Hindlimb muscle (tissue), 1 donor: ENCODE measurements at regions not wholly inside any gene's neighbourhood (a gene's known extent, or its start where the extent isn't known, plus 50 kb on each side); places are given as distances from the start of the nearest gene placed in this dataset.
"Not testable (repeated sequence)": the region's sequence is repeated elsewhere in the genome, so short reads cannot be mapped to it uniquely, and the experiment has no call there.

Experiments used
- DNase-seq: peaks from one replicate; pipeline ENCODE4 v3.0.0-alpha.2; 2013

DNA sequence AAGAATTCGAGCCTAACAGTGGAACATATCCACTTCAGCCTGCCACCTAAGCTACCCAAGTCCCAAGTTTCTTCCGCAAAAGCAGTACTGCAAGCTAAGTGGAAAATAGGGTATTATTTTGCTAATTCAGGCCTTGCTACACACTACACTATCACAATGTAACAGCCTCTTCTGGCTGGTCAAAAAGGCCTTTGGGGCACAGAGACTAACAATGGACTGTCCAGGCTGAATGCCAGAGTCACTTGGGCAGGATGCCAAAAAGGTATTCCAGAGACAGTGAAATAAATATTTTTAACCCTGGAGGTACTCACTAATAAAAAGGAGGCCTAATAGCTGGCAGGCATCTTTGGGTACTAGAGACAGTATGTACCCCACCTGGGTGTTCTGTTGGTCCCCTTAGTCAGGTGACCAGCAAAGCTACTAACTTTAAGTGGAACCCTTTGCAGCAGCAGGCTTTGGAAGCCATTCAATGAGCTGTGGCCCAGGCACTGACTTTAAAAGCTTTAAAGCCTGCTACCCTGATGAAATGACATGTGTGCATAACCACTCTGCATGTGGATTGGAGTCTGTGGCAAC is 692.1 kb downstream of the HTR1B start:
- DNase-seq: peak; percentile 2

- DNase-seq: no peak
Measured at GRCh38 chr6:76770281-76770680, 693.0 kb downstream of the HTR1B start.

GRCh38 chr6:76768556-76768955 is 694.7 kb downstream of the HTR1B start:
- peak; percentile 3 for DNase-seq

- no peak for DNase-seq
Measured at GRCh38 chr6:76764057-76764456, 691.6 kb upstream of the IMPG1 start.

- DNase-seq: no peak
Measured at GRCh38 chr6:76752841-76753240, 680.4 kb upstream of the IMPG1 start.

- DNase-seq: not testable (repeated sequence)
Measured at GRCh38 chr6:76745388-76745787, 672.9 kb upstream of the IMPG1 start.

DNA sequence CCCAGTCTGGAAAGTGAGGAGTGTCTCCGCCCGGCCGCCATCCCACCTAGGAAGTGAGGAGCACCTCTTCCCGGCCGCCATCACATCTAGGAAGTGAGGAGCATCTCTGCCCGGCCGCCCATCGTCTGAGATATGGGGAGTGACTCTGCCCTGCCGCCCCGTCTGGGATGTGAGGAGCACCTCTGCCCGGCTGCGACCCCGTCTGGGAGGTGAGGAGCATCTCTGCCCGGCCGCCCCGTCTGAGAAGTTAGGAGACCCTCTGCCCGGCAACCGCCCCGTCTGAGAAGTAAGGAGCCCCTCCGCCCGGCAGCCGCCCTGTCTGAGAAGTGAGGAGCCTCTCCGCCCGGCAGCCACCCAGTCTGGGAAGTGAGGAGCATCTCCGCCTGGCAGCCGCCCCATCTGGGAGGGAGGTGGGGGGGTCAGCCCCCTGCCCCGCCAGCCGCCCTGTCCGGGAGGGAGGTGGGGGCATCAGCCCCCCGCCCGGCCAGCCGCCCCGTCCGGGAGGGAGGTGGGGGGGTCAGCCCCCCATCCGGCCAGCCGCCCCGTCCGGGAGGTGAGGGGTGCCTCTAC is 671.8 kb upstream of the IMPG1 start:
- not testable (repeated sequence) for DNase-seq

GRCh38 chr6:76742919-76743318 is 670.5 kb upstream of the IMPG1 start:
- no peak for DNase-seq

- DNase-seq: no peak
Measured at GRCh38 chr6:76719449-76719848, 647.0 kb upstream of the IMPG1 start.

DNA sequence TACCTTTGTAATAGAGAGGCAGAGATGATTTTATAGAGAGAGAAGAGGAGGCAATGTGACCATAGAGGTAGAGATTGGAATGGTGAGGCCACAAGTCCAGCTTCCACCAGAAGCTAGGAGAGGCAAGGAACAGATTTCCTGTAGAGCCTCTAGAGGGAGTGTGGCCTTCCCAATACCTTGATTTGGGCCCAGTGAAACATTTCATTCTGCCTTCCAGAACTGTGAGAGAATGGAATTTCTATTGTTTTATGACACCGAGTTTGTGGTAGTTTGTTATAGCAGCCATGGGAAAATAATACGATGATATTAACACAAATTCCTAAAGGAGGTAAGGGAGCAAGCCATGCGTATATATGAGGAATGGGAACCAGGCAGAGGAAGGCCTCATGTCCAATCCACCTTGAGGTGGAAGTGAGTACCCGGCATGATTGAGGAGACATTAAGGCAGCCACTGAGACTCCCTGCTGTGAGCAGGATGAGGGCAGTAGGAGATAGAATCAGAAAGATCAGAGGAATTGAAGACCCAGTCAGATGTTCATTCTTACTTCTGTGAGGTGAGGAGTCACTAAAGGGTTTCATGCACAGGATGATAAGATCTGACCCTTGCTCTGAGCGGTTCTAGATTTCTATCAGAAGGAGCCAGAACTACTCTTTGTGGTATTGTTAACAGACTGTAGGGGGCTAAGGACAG is 636.3 kb upstream of the IMPG1 start:
- DNase-seq: no peak

DNA sequence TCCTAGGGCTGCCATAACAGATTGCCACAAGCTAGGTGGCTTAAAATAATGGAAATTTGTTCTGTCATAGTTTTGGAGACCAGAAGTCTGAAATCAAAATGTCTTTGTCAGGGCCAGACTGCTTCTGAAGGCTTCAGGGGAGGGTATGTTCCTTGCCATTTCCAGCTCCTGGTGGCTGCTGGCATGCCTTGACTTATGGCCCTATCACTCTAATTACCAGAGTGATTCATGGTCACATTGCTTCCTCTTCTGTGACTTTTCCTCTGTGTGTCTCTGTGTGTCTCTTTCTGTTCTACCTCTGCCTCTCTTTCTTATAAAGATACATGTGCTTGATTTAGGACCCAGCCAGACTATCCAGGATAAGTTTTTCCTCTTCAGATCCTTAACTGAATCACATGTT is 635.2 kb upstream of the IMPG1 start:
- no peak for DNase-seq

GRCh38 chr6:76706631-76707030 is 634.2 kb upstream of the IMPG1 start:
- peak; percentile 67 for DNase-seq

GRCh38 chr6:76706086-76706485 is 633.6 kb upstream of the IMPG1 start:
- peak; percentile 9 for DNase-seq

GRCh38 chr6:76703786-76704185 is 631.3 kb upstream of the IMPG1 start:
- DNase-seq: no peak

GRCh38 chr6:76703285-76703684 is 630.8 kb upstream of the IMPG1 start:
- DNase-seq: no peak

DNA sequence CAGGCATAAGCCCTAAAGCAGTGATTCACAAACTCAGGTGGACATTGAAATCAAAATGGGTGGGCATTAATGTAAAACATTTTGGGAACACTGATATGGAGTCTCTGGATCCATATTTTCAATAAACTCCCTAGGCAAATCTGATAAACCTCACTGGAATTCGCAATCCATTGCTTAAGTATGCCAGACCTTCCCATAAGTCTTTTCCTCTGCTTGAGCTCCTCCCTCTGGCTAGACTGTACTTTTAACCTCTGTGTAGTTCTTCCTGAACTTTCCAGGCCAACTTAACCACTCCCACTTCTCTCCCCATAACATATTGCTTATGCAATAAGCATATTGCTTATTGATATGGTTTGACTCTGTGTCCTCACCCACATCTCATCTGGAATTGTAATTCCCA is 629.7 kb upstream of the IMPG1 start:
- no peak for DNase-seq

DNA sequence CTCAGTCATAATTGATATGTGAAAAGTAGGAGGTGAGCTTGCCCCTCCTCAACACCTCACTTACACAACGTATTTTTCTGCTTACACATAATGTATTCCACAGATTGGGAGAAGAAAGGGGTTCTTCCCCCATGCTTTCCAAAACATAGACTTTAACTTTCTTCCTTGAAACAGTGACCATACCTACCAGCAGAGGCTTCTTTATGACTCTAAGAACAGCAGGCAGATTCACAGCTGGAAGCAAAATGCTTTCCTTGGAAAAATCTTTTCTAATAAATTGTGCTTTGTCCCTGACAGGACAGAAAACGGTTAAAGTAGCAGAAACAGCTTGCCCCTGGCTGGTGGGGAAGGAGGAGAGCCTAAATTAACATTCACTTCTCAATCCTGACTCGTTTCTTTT is 629.1 kb upstream of the IMPG1 start:
- DNase-seq: peak; percentile 17

GRCh38 chr6:76697585-76697984 is 625.1 kb upstream of the IMPG1 start:
- no peak for DNase-seq

DNA sequence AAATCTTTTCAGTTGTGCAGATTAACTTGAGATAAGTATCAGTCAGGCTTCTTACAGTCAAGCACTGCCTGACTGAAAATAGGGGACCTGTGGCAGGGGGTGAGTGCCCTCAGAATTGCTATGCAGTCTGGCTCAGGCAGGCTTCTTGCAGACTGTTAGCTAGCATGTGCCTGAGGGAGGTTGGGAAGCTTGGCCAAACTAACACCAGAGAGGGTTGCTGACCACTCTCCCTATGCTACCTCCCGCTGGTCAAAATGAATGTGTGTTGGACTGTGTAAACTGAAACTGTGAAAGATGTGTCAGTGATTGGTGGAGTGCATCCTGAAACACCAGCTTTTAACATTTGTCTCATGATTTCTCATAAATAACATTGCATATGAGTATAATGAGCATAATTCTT is 622.3 kb upstream of the IMPG1 start:
- DNase-seq: no peak

DNA sequence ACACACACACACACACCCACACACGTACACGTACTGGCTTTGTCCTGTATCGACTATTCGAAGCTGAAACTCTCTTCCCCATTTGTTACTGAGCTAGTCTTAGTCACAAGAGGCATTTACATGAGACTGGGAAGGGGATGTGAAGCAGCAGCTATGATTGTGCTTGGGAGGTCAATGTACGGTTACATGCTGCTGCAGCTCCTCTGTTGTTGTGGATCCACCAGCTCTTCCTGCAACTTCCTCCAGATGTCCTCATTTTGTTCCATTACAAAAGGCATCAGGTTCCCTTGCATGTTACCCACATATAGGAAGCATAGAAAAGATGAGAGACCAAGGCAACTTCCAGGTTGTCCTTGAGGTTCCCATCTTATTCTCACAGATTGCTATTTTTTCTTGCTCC is 612.4 kb upstream of the IMPG1 start:
- peak; percentile 20 for DNase-seq

- no peak for DNase-seq
Measured at GRCh38 chr6:76683985-76684384, 611.5 kb upstream of the IMPG1 start.

DNA sequence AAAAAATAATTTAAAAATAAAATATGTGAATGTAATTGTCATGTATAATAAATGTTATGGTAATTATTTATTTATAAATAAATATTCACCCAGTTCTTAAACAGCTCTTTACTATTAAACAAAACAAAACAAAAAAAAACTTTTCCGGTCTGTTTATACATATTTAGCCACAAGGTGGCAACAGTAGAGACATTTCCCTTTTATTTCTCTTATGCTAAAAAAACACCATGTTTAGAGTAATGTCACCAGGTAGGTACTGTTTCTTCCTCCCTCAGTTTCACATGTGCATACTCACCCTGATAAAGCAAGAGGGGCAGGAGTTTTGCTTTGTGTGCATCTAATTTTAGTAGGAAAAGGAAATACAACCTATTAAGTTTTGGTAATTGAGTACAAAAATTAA is 610.4 kb upstream of the IMPG1 start:
- no peak for DNase-seq

DNA sequence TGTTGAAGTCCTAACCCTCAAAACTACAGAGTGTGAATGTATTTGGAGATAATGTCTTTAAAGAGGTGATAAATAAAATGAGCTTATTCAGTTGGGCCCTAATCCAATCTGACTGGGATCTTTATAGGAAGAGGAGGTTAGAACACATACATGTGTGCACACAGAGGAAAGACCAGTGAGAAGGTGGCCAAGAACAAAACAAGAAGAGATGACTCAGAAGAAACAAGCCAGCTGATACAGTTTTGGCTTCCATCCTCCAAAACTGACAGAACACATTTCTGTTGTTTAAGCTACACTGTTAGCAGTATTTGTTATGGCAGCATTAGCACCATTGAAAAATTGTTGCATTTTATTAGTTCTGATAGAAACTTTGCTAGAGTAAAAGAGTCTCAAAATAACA is 609.3 kb upstream of the IMPG1 start:
- DNase-seq: peak; percentile 18

DNA sequence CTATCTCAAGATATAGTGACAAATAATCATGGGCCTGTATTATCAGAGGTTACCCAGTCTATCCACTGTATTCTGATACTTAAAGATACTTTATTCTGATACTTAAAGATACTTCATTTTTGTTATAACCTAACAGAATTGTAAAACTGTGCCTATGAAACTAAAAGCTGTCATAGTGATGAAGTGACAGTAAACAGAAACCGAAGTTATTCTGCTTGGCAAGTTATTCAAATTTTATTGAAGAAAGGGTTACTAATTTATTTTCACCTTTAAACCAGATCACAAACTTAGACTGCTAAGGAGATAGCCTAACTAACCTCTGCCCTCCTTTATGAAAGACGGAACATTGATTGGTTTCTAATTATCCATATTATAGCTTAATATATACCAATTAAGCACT is 604.6 kb upstream of the IMPG1 start:
- no peak for DNase-seq
